OCI-LY1 (cell line): ENCODE measurements at regions not wholly inside any gene's neighbourhood (a gene's known extent, or its start where the extent isn't known, plus 50 kb on each side); places are given as distances from the start of the nearest gene placed in this dataset.

Source experiments
- H2AFZ ChIP-seq: fragments of 200-600 bp; sonication (generic), shearing (Covaris generic); 2 replicates; pipeline ENCODE4 v1.6.0; 2014; ENCODE audit warnings: antibody characterized with exemption, mild to moderate bottlenecking, low read length
- H3F3A ChIP-seq: fragments of 200-600 bp; sonication (generic), shearing (Covaris generic); 2 replicates; pipeline ENCODE4 v1.6.0; 2014; ENCODE audit warnings: mild to moderate bottlenecking, antibody characterized with exemption, low read length, moderate library complexity; ENCODE audit not compliant: insufficient read depth
- H3K27ac ChIP-seq: fragments of 200-600 bp; sonication (generic); 2 replicates; pipeline ENCODE4 v1.5.1; 2014; ENCODE audit warnings: low read length, mixed run types, mild to moderate bottlenecking, low read depth; ENCODE audit not compliant: poor library complexity, severe bottlenecking
- H3K27me3 ChIP-seq: fragments of 200-600 bp; sonication (generic); 2 replicates; pipeline ENCODE4 v1.6.0; 2014; ENCODE audit warnings: antibody characterized with exemption, mild to moderate bottlenecking, low read length, moderate library complexity; ENCODE audit not compliant: insufficient read depth
- H3K36me3 ChIP-seq: fragments of 200-600 bp; sonication (generic); 2 replicates; pipeline ENCODE4 v1.6.1; 2014; ENCODE audit warnings: mild to moderate bottlenecking, antibody characterized with exemption, low read length, moderate library complexity, mixed read lengths; ENCODE audit not compliant: insufficient read depth
- H3K4me1 ChIP-seq: fragments of 200-600 bp; sonication (generic); 2 replicates; pipeline ENCODE4 v1.5.1; 2014; ENCODE audit warnings: mild to moderate bottlenecking, low read length, moderate library complexity; ENCODE audit not compliant: insufficient read depth, severe bottlenecking
- H3K4me2 ChIP-seq: fragments of 200-600 bp; sonication (generic), shearing (Covaris generic); 2 replicates; pipeline ENCODE4 v1.6.1; 2014; ENCODE audit warnings: low read length
- H3K4me3 ChIP-seq: fragments of 200-600 bp; sonication (generic); 2 replicates; pipeline ENCODE4 v1.5.1; 2014; ENCODE audit warnings: low read length, low read depth, mild to moderate bottlenecking, mixed read lengths; ENCODE audit not compliant: poor library complexity, severe bottlenecking
- H3K79me2 ChIP-seq: fragments of 200-600 bp; shearing (Covaris generic); 2 replicates; pipeline ENCODE4 v1.6.1; 2016; ENCODE audit warnings: mixed run types, low read length, mixed read lengths; ENCODE audit not compliant: insufficient read depth
- H3K9ac ChIP-seq: fragments of 200-600 bp; sonication (generic), shearing (Covaris generic); 2 replicates; pipeline ENCODE4 v1.6.1; 2014; ENCODE audit warnings: mild to moderate bottlenecking, low read length, mixed read lengths
- H3K9me2 ChIP-seq: fragments of 200-600 bp; sonication (generic), shearing (Covaris generic); 2 replicates; pipeline ENCODE4 v1.6.1; 2014; ENCODE audit warnings: low read depth, mild to moderate bottlenecking, low read length, mixed read lengths
- H3K9me3 ChIP-seq: fragments of 200-600 bp; shearing (Covaris generic); 2 replicates; pipeline ENCODE4 v1.6.1; 2014; ENCODE audit warnings: low read length, mixed read lengths
- H4K20me1 ChIP-seq: fragments of 200-600 bp; sonication (generic), shearing (Covaris generic); 2 replicates; pipeline ENCODE4 v1.6.0; 2016; ENCODE audit warnings: mild to moderate bottlenecking, low read length; ENCODE audit not compliant: insufficient read depth
- CTCF ChIP-seq: fragments of 200-600 bp; sonication (generic), shearing (Covaris generic); IDR thresholded peaks from 2 replicates; pipeline ENCODE4 v1.5.1; 2017; ENCODE audit warnings: mild to moderate bottlenecking, antibody characterized with exemption, low read length, moderate library complexity, mixed read lengths
- EZH2 ChIP-seq: fragments of 200-600 bp; sonication (generic), shearing (Covaris generic); IDR thresholded peaks from 2 replicates; pipeline ENCODE4 v1.8.0; 2017; ENCODE audit warnings: borderline replicate concordance, mixed run types, mild to moderate bottlenecking, antibody characterized with exemption, low read length, moderate library complexity, mixed read lengths

- no peaks in the 10 kb centered on the region for H4K20me1 ChIP-seq
- H3K4me3 ChIP-seq = no peak overlapping the region
- H3K36me3 ChIP-seq = no peaks in the 10 kb centered on the region
- H2AFZ ChIP-seq = no peak overlapping the region
- no peaks in the 10 kb centered on the region for H3K79me2 ChIP-seq
- H3K4me2 ChIP-seq = no peak overlapping the region
- 0 out of 2 replicates have a peak, but pooled peaks have one; percentile 6 for TF ChIP-seq CTCF
- no peak for TF ChIP-seq EZH2
- no peak overlapping the region for H3K27ac ChIP-seq
- no peaks in the 10 kb centered on the region for H3K9me2 ChIP-seq
- no peaks in the 10 kb centered on the region for H3F3A ChIP-seq
- H3K27me3 ChIP-seq = peaks cover 6% of the 10 kb centered on the region; the same call in 1 of the 2 replicates
- no peaks in the 10 kb centered on the region for H3K9me3 ChIP-seq
- no peak overlapping the region for H3K9ac ChIP-seq
- H3K4me1 ChIP-seq = no peaks in the 10 kb centered on the region
Observed at GRCh38 chr15:60079210-60079609, 75.1 kb downstream of the FOXB1 start.

DNA sequence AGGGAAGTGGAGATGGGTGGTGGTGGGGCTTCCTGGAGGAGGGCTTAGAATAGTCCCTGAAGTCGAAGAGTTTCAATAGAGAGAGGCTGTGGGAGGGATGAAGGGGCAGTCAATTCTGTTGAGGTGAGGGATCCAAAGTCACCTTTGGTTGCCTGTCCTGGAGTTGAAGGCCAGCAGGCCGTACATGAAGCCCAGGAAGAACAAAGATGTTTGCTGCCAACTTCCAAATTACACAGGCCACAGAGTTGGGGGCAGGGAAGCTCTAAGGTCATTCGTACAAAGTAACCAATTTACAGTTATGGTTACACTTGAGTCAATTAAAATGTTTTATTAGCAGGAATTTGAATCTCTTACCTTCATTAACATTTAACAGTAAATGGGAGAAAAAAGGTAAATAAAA lies 77.9 kb downstream of the FOXB1 start:
- Histone ChIP-seq H2AFZ (no peak overlapping the region), H3K27me3 (no peaks in the 10 kb centered on the region)

GRCh38 chr15:60083318-60083717 lies 79.2 kb downstream of the FOXB1 start:
- Histone ChIP-seq H3K27me3 (no peaks in the 10 kb centered on the region), H3F3A (no peaks in the 10 kb centered on the region), H3K79me2 (no peaks in the 10 kb centered on the region), H2AFZ (no peak overlapping the region), H3K36me3 (no peaks in the 10 kb centered on the region), H3K4me2 (no peak overlapping the region), H3K9me3 (no peaks in the 10 kb centered on the region), H3K27ac (no peak overlapping the region), H3K9me2 (no peaks in the 10 kb centered on the region), H3K9ac (no peak overlapping the region), H3K4me1 (no peaks in the 10 kb centered on the region), H3K4me3 (no peak overlapping the region), H4K20me1 (no peaks in the 10 kb centered on the region)
- TF ChIP-seq EZH2 = no peak
- no peak for TF ChIP-seq CTCF

More for the DNA sequence above, 77.9 kb downstream of the FOXB1 start:
- Histone ChIP-seq H3K9me3 (no peaks in the 10 kb centered on the region), H3K4me2 (no peak overlapping the region), H3K9me2 (no peaks in the 10 kb centered on the region), H3K27ac (no peak overlapping the region), H3K4me3 (no peak overlapping the region), H3F3A (no peaks in the 10 kb centered on the region), H4K20me1 (no peaks in the 10 kb centered on the region), H3K4me1 (no peaks in the 10 kb centered on the region), H3K9ac (no peak overlapping the region), H3K36me3 (no peaks in the 10 kb centered on the region), H3K79me2 (no peaks in the 10 kb centered on the region)
- TF ChIP-seq EZH2 (no peak), CTCF (no peak)
